Neural progenitor cell (in vitro differentiated cells): ENCODE measurements at regions not wholly inside any gene's neighbourhood (a gene's known extent, or its start where the extent isn't known, plus 50 kb on each side); places are given as distances from the start of the nearest gene placed in this dataset.

Experiments used
- DNase-seq: peaks from one replicate; pipeline ENCODE4 v3.0.0-alpha.2; 2016; ENCODE audit warnings: low spot score
- H2AFZ ChIP-seq: fragments of 200-600 bp; sonication (generic); replicated peaks from 2 replicates; pipeline ENCODE4 v1.6.1; 2016; ENCODE audit warnings: antibody characterized with exemption
- H3F3A ChIP-seq: fragments of 200-600 bp; sonication (generic); 2 replicates; pipeline ENCODE4 v1.6.1; 2016; ENCODE audit warnings: antibody characterized with exemption, low read depth
- H3K27ac ChIP-seq: fragments of 200-600 bp; sonication (generic); 2 replicates; pipeline ENCODE4 v1.5.1; 2016; ENCODE audit warnings: mild to moderate bottlenecking
- H3K27me3 ChIP-seq: fragments of 200-600 bp; sonication (generic); 2 replicates; pipeline ENCODE4 v1.6.1; 2016; ENCODE audit warnings: mild to moderate bottlenecking, moderate library complexity
- H3K36me3 ChIP-seq: fragments of 200-600 bp; sonication (generic); 2 replicates; pipeline ENCODE4 v1.5.1; 2016
- H3K4me1 ChIP-seq: fragments of 200-600 bp; sonication (generic); 2 replicates; pipeline ENCODE4 v1.6.1; 2016; ENCODE audit warnings: mixed run types
- H3K4me2 ChIP-seq: fragments of 200-600 bp; sonication (generic); 2 replicates; pipeline ENCODE4 v1.6.1; 2016
- H3K4me3 ChIP-seq: fragments of 200-600 bp; sonication (generic); 2 replicates; pipeline ENCODE4 v1.5.1; 2016
- H3K79me2 ChIP-seq: fragments of 200-600 bp; sonication (generic); 2 replicates; pipeline ENCODE4 v1.6.1; 2016; ENCODE audit warnings: low read depth
- H3K9ac ChIP-seq: fragments of 200-600 bp; sonication (generic); 2 replicates; pipeline ENCODE4 v1.6.1; 2016
- H3K9me3 ChIP-seq: fragments of 200-600 bp; sonication (generic); 2 replicates; pipeline ENCODE4 v1.5.1; 2016; ENCODE audit warnings: low read depth
- H4K20me1 ChIP-seq: fragments of 200-600 bp; sonication (generic); 2 replicates; pipeline ENCODE4 v1.6.1; 2016; ENCODE audit warnings: low read depth
- H3K27ac Mint-ChIP-seq: 3 replicates; pipeline ENCODE4 v1.8.0; 2021; ENCODE audit warnings: mixed read lengths
- H3K27me3 Mint-ChIP-seq: 2 replicates; pipeline ENCODE4 v1.8.0; 2022; ENCODE audit warnings: low read depth, mild to moderate bottlenecking, inconsistent platforms, moderate library complexity, mixed read lengths; ENCODE audit not compliant: insufficient read depth
- H3K36me3 Mint-ChIP-seq: 3 replicates; pipeline ENCODE4 v1.8.0; 2021; ENCODE audit warnings: mixed read lengths
- H3K4me1 Mint-ChIP-seq: 3 replicates; pipeline ENCODE4 v1.8.0; 2021; ENCODE audit warnings: mixed read lengths
- H3K4me3 Mint-ChIP-seq: 3 replicates; pipeline ENCODE4 v1.8.0; 2021; ENCODE audit warnings: mild to moderate bottlenecking, moderate library complexity, mixed read lengths
- H3K9me3 Mint-ChIP-seq: 3 replicates; pipeline ENCODE4 v1.8.0; 2020; ENCODE audit warnings: mixed read lengths
- CTCF ChIP-seq: fragments of 200-600 bp; sonication (generic); IDR thresholded peaks from 2 replicates; pipeline ENCODE4 v1.5.1; 2017; ENCODE audit warnings: antibody characterized with exemption, mild to moderate bottlenecking
- EZH2 ChIP-seq: fragments of 200-600 bp; sonication (generic); IDR thresholded peaks from 2 replicates; pipeline ENCODE4 v1.6.1; 2017; ENCODE audit warnings: antibody characterized with exemption, mild to moderate bottlenecking, moderate library complexity
- EZH2phosphoT487 ChIP-seq: fragments of 200-600 bp; sonication (generic); IDR thresholded peaks from 2 replicates; pipeline ENCODE4 v1.6.1; 2017; ENCODE audit warnings: antibody characterized with exemption

GRCh38 chr16:17564856-17565255 lies 94.1 kb upstream of the XYLT1 start:
- Histone ChIP-seq H3F3A (no peaks in the 10 kb centered on the region), H4K20me1 (no peaks in the 10 kb centered on the region), H3K36me3 (no peaks in the 10 kb centered on the region), H3K4me3 (no peak overlapping the region), H3K27ac (no peak overlapping the region), H3K4me2 (no peak overlapping the region), H3K27me3 (no peaks in the 10 kb centered on the region), H3K79me2 (no peaks in the 10 kb centered on the region), H2AFZ (no peak overlapping the region), H3K9me3 (no peaks in the 10 kb centered on the region), H3K4me1 (no peaks in the 10 kb centered on the region), H3K9ac (no peak overlapping the region)
- Mint-ChIP-seq H3K27ac (no peak overlapping the region), H3K36me3 (no peaks in the 10 kb centered on the region), H3K9me3 (no peaks in the 10 kb centered on the region), H3K27me3 (peaks cover 5% of the 10 kb centered on the region), H3K4me3 (no peak overlapping the region), H3K4me1 (no peaks in the 10 kb centered on the region)
- DNase-seq: no peak
- no peak for TF ChIP-seq CTCF
- TF ChIP-seq EZH2: no peak
- TF ChIP-seq EZH2phosphoT487: no peak

- no peak overlapping the region for H3K4me2 ChIP-seq
- H3F3A ChIP-seq: no peaks in the 10 kb centered on the region
- DNase-seq: no peak
- peaks cover 3% of the 10 kb centered on the region for H3K4me1 Mint-ChIP-seq
- H3K9me3 Mint-ChIP-seq: no peaks in the 10 kb centered on the region
- no peaks in the 10 kb centered on the region for H3K27me3 ChIP-seq
- no peaks in the 10 kb centered on the region for H3K36me3 Mint-ChIP-seq
- H3K4me1 ChIP-seq: no peaks in the 10 kb centered on the region
- no peak for TF ChIP-seq EZH2phosphoT487
- no peak overlapping the region for H3K4me3 ChIP-seq
- H4K20me1 ChIP-seq: no peaks in the 10 kb centered on the region
- no peak overlapping the region for H3K4me3 Mint-ChIP-seq
- H3K27me3 Mint-ChIP-seq: peaks cover 5% of the 10 kb centered on the region
- no peaks in the 10 kb centered on the region for H3K9me3 ChIP-seq
- H3K27ac ChIP-seq: no peak overlapping the region
- H3K9ac ChIP-seq: no peak overlapping the region
- no peaks in the 10 kb centered on the region for H3K79me2 ChIP-seq
- no peak overlapping the region for H2AFZ ChIP-seq
- no peaks in the 10 kb centered on the region for H3K36me3 ChIP-seq
- no peak overlapping the region for H3K27ac Mint-ChIP-seq
Observed at GRCh38 chr16:17563323-17564091, 92.7 kb upstream of the XYLT1 start.

GRCh38 chr16:17561056-17561455 lies 90.3 kb upstream of the XYLT1 start:
- Mint-ChIP-seq H3K36me3 (no peaks in the 10 kb centered on the region), H3K4me1 (peaks cover 3% of the 10 kb centered on the region), H3K27ac (no peak overlapping the region), H3K27me3 (peaks cover 5% of the 10 kb centered on the region), H3K4me3 (no peak overlapping the region), H3K9me3 (no peaks in the 10 kb centered on the region)
- Histone ChIP-seq H3F3A (no peaks in the 10 kb centered on the region), H3K9me3 (no peaks in the 10 kb centered on the region), H3K27ac (no peak overlapping the region), H4K20me1 (no peaks in the 10 kb centered on the region), H3K36me3 (no peaks in the 10 kb centered on the region), H3K9ac (no peak overlapping the region), H3K79me2 (no peaks in the 10 kb centered on the region), H3K27me3 (no peaks in the 10 kb centered on the region), H3K4me3 (no peak overlapping the region), H3K4me1 (no peaks in the 10 kb centered on the region), H2AFZ (no peak overlapping the region), H3K4me2 (no peak overlapping the region)
- DNase-seq: no peak
- no peak for TF ChIP-seq EZH2
- TF ChIP-seq EZH2phosphoT487: no peak
- TF ChIP-seq CTCF: no peak

GRCh38 chr16:17560548-17560947 lies 89.8 kb upstream of the XYLT1 start:
- H3K79me2 ChIP-seq: no peaks in the 10 kb centered on the region
- no peak overlapping the region for H2AFZ ChIP-seq
- Mint-ChIP-seq H3K36me3 (no peaks in the 10 kb centered on the region), H3K9me3 (no peaks in the 10 kb centered on the region), H3K4me1 (peaks cover 3% of the 10 kb centered on the region), H3K27ac (no peak overlapping the region), H3K4me3 (no peak overlapping the region), H3K27me3 (peaks cover 5% of the 10 kb centered on the region)
- no peak overlapping the region for H3K4me3 ChIP-seq
- H3F3A ChIP-seq: no peaks in the 10 kb centered on the region
- H3K4me2 ChIP-seq: no peak overlapping the region
- H3K9me3 ChIP-seq: no peaks in the 10 kb centered on the region
- H3K4me1 ChIP-seq: no peaks in the 10 kb centered on the region
- no peaks in the 10 kb centered on the region for H3K36me3 ChIP-seq
- H3K27me3 ChIP-seq: no peaks in the 10 kb centered on the region
- H3K27ac ChIP-seq: no peak overlapping the region
- no peak overlapping the region for H3K9ac ChIP-seq
- no peaks in the 10 kb centered on the region for H4K20me1 ChIP-seq
- DNase-seq: no peak
- TF ChIP-seq CTCF (no peak), EZH2 (no peak), EZH2phosphoT487 (no peak)
